ENCODE measurements at regions not wholly inside any gene's neighbourhood (a gene's known extent, or its start where the extent isn't known, plus 50 kb on each side); places are given as distances from the start of the nearest gene placed in this dataset.
"Not testable (repeated sequence)": the region's sequence is repeated elsewhere in the genome, so short reads cannot be mapped to it uniquely, and the experiment has no call there.

DNA sequence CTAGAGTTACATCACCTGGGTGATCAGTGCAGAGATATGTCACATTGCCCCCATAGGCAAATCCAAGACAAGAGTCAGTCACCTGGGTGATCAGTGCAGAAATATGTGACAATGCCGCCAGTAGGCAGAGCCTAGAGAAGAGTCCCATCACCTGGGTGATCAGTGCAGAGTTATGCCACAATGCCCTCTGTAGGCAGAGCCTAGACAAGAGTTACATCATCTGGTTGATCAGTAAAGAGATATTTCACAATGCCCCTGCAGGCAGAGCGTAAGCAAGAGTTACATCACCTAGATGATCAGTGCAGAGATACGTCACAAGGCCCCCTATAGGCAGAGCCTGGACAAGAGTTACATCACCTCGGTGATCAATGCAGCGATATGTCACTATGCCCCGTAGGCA, 63.3 kb upstream of the FRG2B start:
- DNase-seq, result peak; percentile 12
- H3K4me3 Mint-ChIP-seq; H3K36me3 Mint-ChIP-seq (ENCODE audit: low read depth); CTCF ChIA-PET; intact Hi-C loops (cut with micrococcal nuclease); H3K4me1 Mint-ChIP-seq (ENCODE audit: low read depth); H3K9me3 Mint-ChIP-seq; H3K27ac Mint-ChIP-seq; H3K27me3 Mint-ChIP-seq (ENCODE audit: low read depth): not testable (repeated sequence)

GRCh38 chr10:133688441-133688912, 61.9 kb upstream of the FRG2B start:
- H3K27ac Mint-ChIP-seq; intact Hi-C loops (cut with micrococcal nuclease); H3K36me3 Mint-ChIP-seq (ENCODE audit: low read depth); CTCF ChIA-PET; H3K4me3 Mint-ChIP-seq; H3K9me3 Mint-ChIP-seq; H3K4me1 Mint-ChIP-seq (ENCODE audit: low read depth); H3K27me3 Mint-ChIP-seq (ENCODE audit: low read depth); DNase-seq: not testable (repeated sequence)

DNA sequence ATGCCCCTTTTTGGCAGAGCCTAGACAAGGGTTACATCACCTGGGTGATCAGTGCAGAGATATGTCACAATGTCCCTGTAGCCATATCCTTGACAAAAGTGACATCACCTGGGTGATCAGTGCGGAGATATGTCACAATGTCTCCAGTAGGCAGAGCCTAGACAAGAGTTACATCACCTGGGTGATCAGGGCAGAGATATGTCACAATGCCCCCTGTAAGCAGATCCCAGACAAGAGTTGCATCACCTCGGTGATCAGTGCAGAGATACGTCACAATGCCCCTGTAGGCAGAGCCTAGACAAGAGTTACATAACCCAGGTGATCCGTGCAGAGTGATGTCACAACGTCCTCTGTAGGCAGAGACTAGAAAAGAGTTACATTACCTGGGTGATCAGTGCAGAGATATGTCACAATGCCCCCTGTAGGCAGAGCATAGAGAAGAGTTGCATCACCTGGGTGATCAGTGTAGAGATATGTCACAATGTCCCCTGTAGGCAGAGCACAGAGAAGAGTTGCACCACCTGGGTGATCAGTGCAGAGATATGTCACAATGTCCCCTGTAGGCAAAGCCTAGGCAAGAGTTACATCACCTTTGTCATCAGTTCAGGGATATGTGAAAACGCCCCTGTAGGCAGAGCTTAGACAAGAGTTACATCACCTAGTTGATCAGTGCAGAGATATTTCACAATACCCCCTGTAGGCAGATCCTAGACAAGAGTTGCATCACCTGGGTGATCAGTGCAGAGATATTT, 61.3 kb upstream of the FRG2B start:
- H3K4me1 Mint-ChIP-seq (ENCODE audit: low read depth); intact Hi-C loops (cut with micrococcal nuclease); DNase-seq; H3K4me3 Mint-ChIP-seq; H3K27me3 Mint-ChIP-seq (ENCODE audit: low read depth); H3K9me3 Mint-ChIP-seq; H3K27ac Mint-ChIP-seq; H3K36me3 Mint-ChIP-seq (ENCODE audit: low read depth); CTCF ChIA-PET: not testable (repeated sequence)

- H3K36me3 Mint-ChIP-seq (ENCODE audit: low read depth); H3K27ac Mint-ChIP-seq; H3K9me3 Mint-ChIP-seq; intact Hi-C loops (cut with micrococcal nuclease); DNase-seq; CTCF ChIA-PET; H3K4me3 Mint-ChIP-seq; H3K4me1 Mint-ChIP-seq (ENCODE audit: low read depth); H3K27me3 Mint-ChIP-seq (ENCODE audit: low read depth): not testable (repeated sequence)
Measured at GRCh38 chr10:133686992-133687391, 60.4 kb upstream of the FRG2B start.
